Heart left ventricle (tissue), 13 donors: ENCODE measurements at regions not wholly inside any gene's neighbourhood (a gene's known extent, or its start where the extent isn't known, plus 50 kb on each side); places are given as distances from the start of the nearest gene placed in this dataset.

Source experiments
- CTCF ChIP-seq, 12 donors: fragments of 200-600 bp; sonication (generic) in 4 of 12; IDR thresholded peaks; one replicate each; pipeline versions ENCODE4 v1.5.0 to v1.8.0; 2018 to 2022; ENCODE audit warnings: antibody characterized with exemption in 12 of 12, mild to moderate bottlenecking in 5 of 12
- POLR2A ChIP-seq, 2 donors: fragments of 450-650 bp; IDR thresholded peaks; one replicate each; pipeline ENCODE4 v1.6.1; 2017; ENCODE audit warnings: antibody characterized with exemption in 2 of 2, mild to moderate bottlenecking in 2 of 2, moderate library complexity in 2 of 2
- donor health status: ischemic (EF 13 %, LVEDD 7.1; RV severe dilation, severe dysfunction).
- donor health status: DM: no; HTN: yes; CAD: no.
- donor health status: DM: no; HTN: no; CAD: no.
- donor health status: ischemic (EF 25% LVEDD 6.9; RV normal size, moderate dysfunction).
- donor health status: ischemic (EF 25% LVEDD 5.7; RV mildly dilated, moderate dysfunction).
- donor health status: ischemic (EF 35%, LVEDD 5.7; RV mildly dilated, moderate dysfunction).
- donor health status: nonischemic (EF 11% LVEDD 7.7; RV severe dilation, severe dysfunction).
- donor health status: DM: yes; HTN: yes; CAD: no.
- donor health status: PGD.
- donor health status: ischemic (EF 29% LVEDD 5.4; RV normal size, mild dysfunction).
- donor health status: nonischemic (EF 23%, LVEDD 6.1; RV moderate dilation, normal function).

- TF ChIP-seq CTCF (IDR thresholded peaks at IDR 0.05) (no peak), POLR2A (IDR thresholded peaks at IDR 0.05) (no peak)
Observed at GRCh38 chr4:124980276-124980752, 267.8 kb upstream of the ANKRD50 start.
